Gastroesophageal sphincter (tissue), 4 donors: ENCODE measurements at regions not wholly inside any gene's neighbourhood (a gene's known extent, or its start where the extent isn't known, plus 50 kb on each side); places are given as distances from the start of the nearest gene placed in this dataset.

Source experiments
- ATAC-seq: fragments of 150-250 bp; one replicate; pipeline ENCODE4 v1.9.1; 2016; ENCODE audit warnings: mild to moderate bottlenecking, moderate library complexity
- H3K27ac ChIP-seq, 4 donors: fragments of 200-600 bp; sonication (generic) in 3 of 4; 1 replicate in 3 of 4; 2 replicates in 1 of 4; pipeline ENCODE4 v1.5.1; 2016 to 2019
- H3K27me3 ChIP-seq: fragments of 200-600 bp; sonication (generic); one replicate; pipeline ENCODE4 v1.5.1; 2019
- H3K36me3 ChIP-seq, 2 donors: fragments of 200-600 bp; sonication (generic); one replicate each; pipeline ENCODE4 v1.5.1; 2019; ENCODE audit warnings: control low read depth in 1 of 2
- H3K4me1 ChIP-seq, 3 donors: fragments of 200-600 bp; sonication (generic); 1 replicate in 2 of 3; 2 replicates in 1 of 3; pipeline ENCODE4 v1.5.1; 2016 to 2019; ENCODE audit warnings: control low read depth in 2 of 3
- H3K4me3 ChIP-seq, 2 donors: fragments of 200-600 bp; sonication (generic); one replicate each; pipeline ENCODE4 v1.5.1; 2019; ENCODE audit warnings: mild to moderate bottlenecking in 1 of 2, moderate library complexity in 1 of 2
- H3K9me3 ChIP-seq, 3 donors: fragments of 200-600 bp; sonication (generic); one replicate each; pipeline ENCODE4 v1.5.1; 2017 to 2019; ENCODE audit warnings: control low read depth in 2 of 3
- EP300 ChIP-seq: sonication (generic); formaldehyde crosslinking; IDR thresholded peaks from one replicate; pipeline ENCODE4 v1.6.1; 2017; ENCODE audit warnings: antibody characterized with exemption, mild to moderate bottlenecking
- POLR2A ChIP-seq, 2 donors: fragments of 450-650 bp; IDR thresholded peaks; one replicate each; pipeline ENCODE4 v1.6.1; 2017; ENCODE audit warnings: antibody characterized with exemption in 2 of 2, mild to moderate bottlenecking in 2 of 2, moderate library complexity in 1 of 2
- POLR2AphosphoS5 ChIP-seq: sonication (generic); formaldehyde crosslinking; IDR thresholded peaks from one replicate; pipeline ENCODE4 v1.6.1; 2017; ENCODE audit warnings: antibody characterized with exemption
- WGBS, 2 donors: methylation state at CpG; one replicate each; pipeline ENCODE4 v1.1.5; 2018; ENCODE audit warnings: low coverage in 1 of 2; 5-methylcytosine and 5-hydroxymethylcytosine counted together
- TF ChIP-seq, protein P1 (sequence below), 4 experiments: fragments of 200-600 bp in 2 of 4; fragments of 450-650 bp in 2 of 4; sonication (generic) in 1 of 4; IDR thresholded peaks; one replicate each; pipeline ENCODE4 v1.5.1; 2017 to 2019; ENCODE audit warnings: antibody characterized with exemption in 4 of 4, mild to moderate bottlenecking in 2 of 4, moderate library complexity in 2 of 4

DNA sequence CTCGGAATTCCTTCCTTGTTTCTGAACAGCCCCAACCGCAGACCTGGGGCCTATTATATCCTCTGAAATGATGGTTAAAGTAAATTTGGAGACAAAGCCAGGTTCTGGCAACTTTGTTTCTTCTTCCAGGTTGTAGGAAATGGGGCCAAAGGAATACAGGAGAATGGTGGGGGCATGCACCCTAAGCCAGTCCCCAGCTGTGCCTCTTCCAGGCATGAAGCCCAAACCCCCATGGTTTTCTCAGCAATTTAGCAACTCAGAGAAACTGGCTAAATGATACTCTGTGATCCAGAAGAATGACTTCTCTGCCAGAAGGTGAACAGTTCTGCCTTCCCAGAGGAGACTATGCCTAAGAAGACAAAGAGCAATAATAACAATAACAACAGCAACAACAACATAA, 635.0 kb upstream of the FANCL start:
- ATAC-seq, result no peak
- 60% methylated on average over 1 of the region's 2 CpGs; no CpG with 5 or more reads in 1 of the 2 donors for WGBS, 2 donors
- TF ChIP-seq EP300, result no peak
- no peak for TF ChIP-seq POLR2A (IDR thresholded peaks at IDR 0.05)
- TF ChIP-seq, protein P1, sequence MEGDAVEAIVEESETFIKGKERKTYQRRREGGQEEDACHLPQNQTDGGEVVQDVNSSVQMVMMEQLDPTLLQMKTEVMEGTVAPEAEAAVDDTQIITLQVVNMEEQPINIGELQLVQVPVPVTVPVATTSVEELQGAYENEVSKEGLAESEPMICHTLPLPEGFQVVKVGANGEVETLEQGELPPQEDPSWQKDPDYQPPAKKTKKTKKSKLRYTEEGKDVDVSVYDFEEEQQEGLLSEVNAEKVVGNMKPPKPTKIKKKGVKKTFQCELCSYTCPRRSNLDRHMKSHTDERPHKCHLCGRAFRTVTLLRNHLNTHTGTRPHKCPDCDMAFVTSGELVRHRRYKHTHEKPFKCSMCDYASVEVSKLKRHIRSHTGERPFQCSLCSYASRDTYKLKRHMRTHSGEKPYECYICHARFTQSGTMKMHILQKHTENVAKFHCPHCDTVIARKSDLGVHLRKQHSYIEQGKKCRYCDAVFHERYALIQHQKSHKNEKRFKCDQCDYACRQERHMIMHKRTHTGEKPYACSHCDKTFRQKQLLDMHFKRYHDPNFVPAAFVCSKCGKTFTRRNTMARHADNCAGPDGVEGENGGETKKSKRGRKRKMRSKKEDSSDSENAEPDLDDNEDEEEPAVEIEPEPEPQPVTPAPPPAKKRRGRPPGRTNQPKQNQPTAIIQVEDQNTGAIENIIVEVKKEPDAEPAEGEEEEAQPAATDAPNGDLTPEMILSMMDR (IDR thresholded peaks at IDR 0.05), result no peak
- TF ChIP-seq POLR2AphosphoS5, result no peak
- Histone ChIP-seq H3K27ac (no peak overlapping the region), H3K36me3 (no peaks in the 10 kb centered on the region), H3K4me3 (no peak overlapping the region), H3K9me3 (no peaks in the 10 kb centered on the region), H3K4me1 (no peaks in the 10 kb centered on the region), H3K27me3 (peaks cover 6% of the 10 kb centered on the region)

DNA sequence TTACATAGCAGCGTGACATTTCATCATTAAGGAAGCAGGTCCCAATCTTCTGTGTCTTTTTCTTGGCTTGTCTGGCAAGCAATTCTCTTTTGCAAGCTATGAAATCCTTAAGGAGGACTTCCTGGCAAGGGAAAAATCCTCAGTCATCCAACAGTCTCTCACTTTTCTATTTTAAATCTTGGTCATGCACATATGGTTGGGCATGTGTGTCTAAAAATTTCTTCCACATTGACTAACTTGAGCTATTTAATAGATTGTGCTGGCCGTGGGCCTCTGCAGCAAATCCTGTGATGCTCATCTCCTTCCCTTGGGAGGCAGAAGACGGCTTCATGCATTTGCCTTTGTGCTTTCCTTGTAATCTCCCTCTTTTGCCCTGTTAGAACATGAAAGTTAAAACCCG, 634.3 kb upstream of the FANCL start:
- no peak for ATAC-seq
- TF ChIP-seq EP300 (no peak), POLR2AphosphoS5 (no peak)
- H3K4me3 ChIP-seq, result no peak overlapping the region
- H3K27ac ChIP-seq, result no peak overlapping the region
- peaks cover 6% of the 10 kb centered on the region for H3K27me3 ChIP-seq
- H3K36me3 ChIP-seq, result no peaks in the 10 kb centered on the region
- no peaks in the 10 kb centered on the region for H3K4me1 ChIP-seq
- 41 to 50% methylated on average over 4 of the region's 4 CpGs for WGBS, 2 donors
- no peaks in the 10 kb centered on the region for H3K9me3 ChIP-seq

DNA sequence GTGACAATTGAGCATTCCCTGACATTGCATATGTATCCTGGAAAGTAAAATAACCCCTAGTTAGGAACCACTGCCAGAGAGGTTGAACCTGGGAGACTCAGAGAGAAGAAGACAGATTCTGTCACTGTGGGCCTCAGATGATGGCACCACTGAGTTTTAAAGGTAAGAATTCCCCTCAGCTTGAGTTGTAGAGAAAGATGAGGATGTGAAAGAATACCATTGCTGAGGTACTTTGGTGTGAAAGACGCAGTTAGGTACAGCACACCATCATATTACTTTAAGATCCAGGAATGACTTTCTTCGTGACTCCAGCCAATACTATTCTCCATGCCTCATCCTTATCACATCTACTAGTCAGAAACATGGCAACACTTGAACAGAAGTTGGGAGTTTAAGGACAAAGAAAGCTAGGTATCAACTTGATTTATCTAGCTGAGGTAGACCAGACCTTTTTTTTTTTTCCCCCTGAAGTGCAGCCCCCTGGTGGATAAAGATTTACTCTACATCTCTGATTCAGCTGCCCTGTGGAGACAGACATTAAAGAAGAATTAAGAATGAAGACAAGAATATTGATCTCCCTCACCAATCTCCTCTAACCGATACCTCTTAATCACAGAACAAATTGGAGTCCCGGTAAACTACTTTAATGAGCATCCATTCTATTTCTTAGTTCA, 630.5 kb upstream of the FANCL start:
- no peaks in the 10 kb centered on the region for H3K27me3 ChIP-seq
- TF ChIP-seq EP300 (no peak), POLR2AphosphoS5 (no peak), POLR2A (IDR thresholded peaks at IDR 0.05) (no peak)
- TF ChIP-seq, protein P1 (IDR thresholded peaks at IDR 0.05), result no peak
- no peak overlapping the region for H3K27ac ChIP-seq
- 84 to 94% methylated on average over 4 of the region's 4 CpGs for WGBS, 2 donors
- H3K4me3 ChIP-seq, result no peak overlapping the region
- no peak for ATAC-seq
- no peaks in the 10 kb centered on the region for H3K4me1 ChIP-seq
- H3K36me3 ChIP-seq, result no peaks in the 10 kb centered on the region
- H3K9me3 ChIP-seq, result no peaks in the 10 kb centered on the region

DNA sequence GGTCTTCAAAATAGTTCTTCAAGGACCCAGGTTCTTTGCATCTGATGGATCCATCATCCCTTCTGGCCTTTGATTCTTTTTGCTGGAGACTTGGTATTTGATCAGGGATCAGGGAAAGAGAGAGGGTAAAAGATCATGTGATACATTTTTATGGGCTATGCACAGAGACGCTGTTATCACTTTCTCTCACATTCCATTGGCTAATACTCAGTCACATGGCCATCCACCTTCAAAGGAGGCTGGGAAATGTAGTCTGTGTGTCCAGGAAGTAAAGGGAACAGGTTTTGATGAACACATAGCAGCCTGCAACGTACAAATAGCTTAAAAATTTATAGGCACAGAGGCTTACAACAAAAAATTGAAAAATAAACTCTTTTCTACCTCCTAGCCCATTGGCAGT, 629.6 kb upstream of the FANCL start:
- Histone ChIP-seq H3K4me1 (no peaks in the 10 kb centered on the region), H3K4me3 (no peak overlapping the region), H3K36me3 (no peaks in the 10 kb centered on the region), H3K9me3 (no peaks in the 10 kb centered on the region), H3K27ac (no peak overlapping the region), H3K27me3 (no peaks in the 10 kb centered on the region)
- TF ChIP-seq POLR2A (IDR thresholded peaks at IDR 0.05) (no peak), POLR2AphosphoS5 (no peak), EP300 (no peak)
- TF ChIP-seq, protein P1 (IDR thresholded peaks at IDR 0.05), result no peak
- 45 to 63% methylated on average over 2 of the region's 2 CpGs for WGBS, 2 donors
- ATAC-seq, result no peak

DNA sequence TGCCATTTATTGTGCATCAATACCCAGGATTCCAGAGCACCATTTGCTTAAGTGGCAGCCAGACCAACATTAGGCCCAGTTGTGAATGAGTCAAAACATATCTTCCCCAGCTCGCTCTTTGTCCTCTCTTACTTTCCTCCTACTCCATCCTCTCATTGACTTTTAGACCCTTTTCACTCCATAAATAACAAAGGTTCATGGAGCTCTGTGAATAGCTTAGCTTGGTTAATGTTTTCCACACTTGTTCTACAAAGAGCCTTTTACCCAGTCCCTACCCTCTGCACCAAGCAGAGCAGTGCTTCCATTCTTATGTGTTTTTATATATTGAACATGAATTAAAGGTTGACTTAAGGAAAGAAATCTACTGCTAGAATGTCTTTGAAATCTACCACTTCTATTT, 625.8 kb upstream of the FANCL start:
- TF ChIP-seq POLR2AphosphoS5, result no peak
- TF ChIP-seq, protein P1 (IDR thresholded peaks at IDR 0.05), result no peak
- TF ChIP-seq POLR2A (IDR thresholded peaks at IDR 0.05), result no peak
- no peak for TF ChIP-seq EP300
- Histone ChIP-seq H3K27ac (no peak overlapping the region), H3K27me3 (no peaks in the 10 kb centered on the region), H3K4me1 (no peaks in the 10 kb centered on the region), H3K4me3 (no peak overlapping the region), H3K9me3 (no peaks in the 10 kb centered on the region), H3K36me3 (no peaks in the 10 kb centered on the region)
- 57 to 100% methylated on average over 1 of the region's 1 CpG for WGBS, 2 donors
- no peak for ATAC-seq
